ENCODE measurements at regions not wholly inside any gene's neighbourhood (a gene's known extent, or its start where the extent isn't known, plus 50 kb on each side); places are given as distances from the start of the nearest gene placed in this dataset.

- H3K27ac ChIP-seq (ENCODE audit: low read depth, low read length) = no peak overlapping the region
- no peaks in the 10 kb centered on the region for H3K36me3 Mint-ChIP-seq
- no peaks in the 10 kb centered on the region for H3K27me3 Mint-ChIP-seq
- ChIA-PET POLR2A (no interaction called here), CTCF (no interaction called here)
- no peak overlapping the region for H3K4me3 Mint-ChIP-seq
- no peaks in the 10 kb centered on the region for H3K9me3 ChIP-seq (ENCODE audit: low read length)
- no peaks in the 10 kb centered on the region for H3K4me1 Mint-ChIP-seq
- H3K27ac Mint-ChIP-seq = no peak overlapping the region
- no peak overlapping the region for H3K4me3 ChIP-seq (ENCODE audit: low read length)
- no peak for DNase-seq
- H3K4me1 ChIP-seq (ENCODE audit: insufficient read depth, low read length) = no peaks in the 10 kb centered on the region
- no peaks in the 10 kb centered on the region for H3K36me3 ChIP-seq (ENCODE audit: insufficient read depth, low read length)
- H3K9me3 Mint-ChIP-seq = peaks cover 0 to 13% (median 0%) of the 10 kb centered on the region in 5 donors
- no peaks in the 10 kb centered on the region for H3K27me3 ChIP-seq (ENCODE audit: insufficient read depth, low read length, poor library complexity, severe bottlenecking)
These were observed 607.1 kb downstream of the SLITRK6 start for GRCh38 chr13:85191996-85192718.

GRCh38 chr13:85186356-85187045 lies 612.7 kb downstream of the SLITRK6 start:
- H3K9me3 ChIP-seq (ENCODE audit: low read length) = no peaks in the 10 kb centered on the region
- Mint-ChIP-seq H3K4me3 (no peak overlapping the region), H3K9me3 (peaks cover 0 to 23% (median 1%) of the 10 kb centered on the region in 5 donors), H3K27ac (no peak overlapping the region), H3K27me3 (no peaks in the 10 kb centered on the region), H3K36me3 (no peaks in the 10 kb centered on the region), H3K4me1 (no peaks in the 10 kb centered on the region)
- H3K27ac ChIP-seq (ENCODE audit: low read depth, low read length) = no peak overlapping the region
- no peak overlapping the region for H3K4me3 ChIP-seq (ENCODE audit: low read length)
- H3K27me3 ChIP-seq (ENCODE audit: insufficient read depth, low read length, poor library complexity, severe bottlenecking) = no peaks in the 10 kb centered on the region
- no peak for DNase-seq
- H3K36me3 ChIP-seq (ENCODE audit: insufficient read depth, low read length) = no peaks in the 10 kb centered on the region
- CTCF ChIA-PET = no interaction called here
- POLR2A ChIA-PET = no interaction called here
- no peaks in the 10 kb centered on the region for H3K4me1 ChIP-seq (ENCODE audit: insufficient read depth, low read length)

GRCh38 chr13:85174291-85174690 lies 624.9 kb downstream of the SLITRK6 start:
- Mint-ChIP-seq H3K27ac (no peak overlapping the region), H3K4me3 (no peak overlapping the region), H3K36me3 (no peaks in the 10 kb centered on the region), H3K27me3 (no peaks in the 10 kb centered on the region), H3K9me3 (peaks cover 2 to 15% (median 7%) of the 10 kb centered on the region in 5 donors), H3K4me1 (no peaks in the 10 kb centered on the region)
- Histone ChIP-seq H3K27me3 (ENCODE audit: insufficient read depth, low read length, poor library complexity, severe bottlenecking) (no peaks in the 10 kb centered on the region), H3K4me3 (ENCODE audit: low read length) (no peak overlapping the region), H3K9me3 (ENCODE audit: low read length) (no peaks in the 10 kb centered on the region), H3K27ac (ENCODE audit: low read depth, low read length) (no peak overlapping the region), H3K4me1 (ENCODE audit: insufficient read depth, low read length) (no peaks in the 10 kb centered on the region), H3K36me3 (ENCODE audit: insufficient read depth, low read length) (no peaks in the 10 kb centered on the region)
- ChIA-PET CTCF (no interaction called here), POLR2A (no interaction called here)
- no peak for DNase-seq

GRCh38 chr13:85170372-85170771 lies 628.8 kb downstream of the SLITRK6 start:
- POLR2A ChIA-PET = no interaction called here
- no peaks in the 10 kb centered on the region for H3K4me1 Mint-ChIP-seq
- CTCF ChIA-PET = no interaction called here

GRCh38 chr13:85166891-85167290 lies 632.3 kb downstream of the SLITRK6 start:
- Mint-ChIP-seq H3K27me3 (no peaks in the 10 kb centered on the region), H3K4me1 (no peaks in the 10 kb centered on the region), H3K27ac (no peak overlapping the region), H3K36me3 (no peaks in the 10 kb centered on the region), H3K9me3 (peaks cover 0 to 26% (median 2%) of the 10 kb centered on the region in 5 donors), H3K4me3 (no peak overlapping the region)
- POLR2A ChIA-PET = no interaction called here
- CTCF ChIA-PET = no interaction called here
- H3K36me3 ChIP-seq (ENCODE audit: insufficient read depth, low read length) = no peaks in the 10 kb centered on the region
- no peaks in the 10 kb centered on the region for H3K27me3 ChIP-seq (ENCODE audit: insufficient read depth, low read length, poor library complexity, severe bottlenecking)
- H3K27ac ChIP-seq (ENCODE audit: low read depth, low read length) = no peak overlapping the region
- no peak overlapping the region for H3K4me3 ChIP-seq (ENCODE audit: low read length)
- no peaks in the 10 kb centered on the region for H3K9me3 ChIP-seq (ENCODE audit: low read length)
- H3K4me1 ChIP-seq (ENCODE audit: insufficient read depth, low read length) = no peaks in the 10 kb centered on the region
- no peak for DNase-seq

More at GRCh38 chr13:85170372-85170771, 628.8 kb downstream of the SLITRK6 start:
- Histone ChIP-seq H3K9me3 (ENCODE audit: low read length) (no peaks in the 10 kb centered on the region), H3K27ac (ENCODE audit: low read depth, low read length) (no peak overlapping the region), H3K36me3 (ENCODE audit: insufficient read depth, low read length) (no peaks in the 10 kb centered on the region), H3K4me1 (ENCODE audit: insufficient read depth, low read length) (no peaks in the 10 kb centered on the region), H3K27me3 (ENCODE audit: insufficient read depth, low read length, poor library complexity, severe bottlenecking) (no peaks in the 10 kb centered on the region), H3K4me3 (ENCODE audit: low read length) (no peak overlapping the region)
- no peak overlapping the region for H3K4me3 Mint-ChIP-seq
- DNase-seq = no peak
- H3K27me3 Mint-ChIP-seq = no peaks in the 10 kb centered on the region
- H3K9me3 Mint-ChIP-seq = peaks cover 0 to 19% (median 2%) of the 10 kb centered on the region in 5 donors
- no peaks in the 10 kb centered on the region for H3K36me3 Mint-ChIP-seq
- H3K27ac Mint-ChIP-seq = no peak overlapping the region

GRCh38 chr13:85163063-85163462 lies 636.2 kb downstream of the SLITRK6 start:
- DNase-seq = no peak
- peaks cover 0 to 23% (median 2%) of the 10 kb centered on the region in 5 donors for H3K9me3 Mint-ChIP-seq

GRCh38 chr13:85148009-85148408 lies 651.2 kb downstream of the SLITRK6 start:
- no peaks in the 10 kb centered on the region for H3K9me3 ChIP-seq (ENCODE audit: low read length)
- H3K27ac ChIP-seq (ENCODE audit: low read depth, low read length) = no peak overlapping the region
- H3K4me3 Mint-ChIP-seq = no peak overlapping the region
- H3K27me3 Mint-ChIP-seq = no peaks in the 10 kb centered on the region
- ChIA-PET POLR2A (no interaction called here), CTCF (no interaction called here)
- no peaks in the 10 kb centered on the region for H3K27me3 ChIP-seq (ENCODE audit: insufficient read depth, low read length, poor library complexity, severe bottlenecking)
- no peaks in the 10 kb centered on the region for H3K36me3 ChIP-seq (ENCODE audit: insufficient read depth, low read length)
- H3K36me3 Mint-ChIP-seq = no peaks in the 10 kb centered on the region
- no peaks in the 10 kb centered on the region for H3K4me1 Mint-ChIP-seq
- H3K9me3 Mint-ChIP-seq = peaks cover 0 to 16% (median under 1%) of the 10 kb centered on the region in 5 donors
- no peak overlapping the region for H3K4me3 ChIP-seq (ENCODE audit: low read length)
- H3K27ac Mint-ChIP-seq = no peak overlapping the region
- DNase-seq = no peak
- H3K4me1 ChIP-seq (ENCODE audit: insufficient read depth, low read length) = no peaks in the 10 kb centered on the region

More at GRCh38 chr13:85163063-85163462, 636.2 kb downstream of the SLITRK6 start:
- Histone ChIP-seq H3K4me3 (ENCODE audit: low read length) (no peak overlapping the region), H3K27ac (ENCODE audit: low read depth, low read length) (no peak overlapping the region), H3K36me3 (ENCODE audit: insufficient read depth, low read length) (no peaks in the 10 kb centered on the region), H3K27me3 (ENCODE audit: insufficient read depth, low read length, poor library complexity, severe bottlenecking) (no peaks in the 10 kb centered on the region), H3K4me1 (ENCODE audit: insufficient read depth, low read length) (no peaks in the 10 kb centered on the region), H3K9me3 (ENCODE audit: low read length) (no peaks in the 10 kb centered on the region)
- ChIA-PET POLR2A (no interaction called here), CTCF (no interaction called here)
- H3K4me3 Mint-ChIP-seq = no peak overlapping the region
- no peaks in the 10 kb centered on the region for H3K36me3 Mint-ChIP-seq
- no peak overlapping the region for H3K27ac Mint-ChIP-seq
- H3K27me3 Mint-ChIP-seq = no peaks in the 10 kb centered on the region
- H3K4me1 Mint-ChIP-seq = no peaks in the 10 kb centered on the region

- Histone ChIP-seq H3K27me3 (ENCODE audit: insufficient read depth, low read length, poor library complexity, severe bottlenecking) (no peaks in the 10 kb centered on the region), H3K4me3 (ENCODE audit: low read length) (no peak overlapping the region), H3K4me1 (ENCODE audit: insufficient read depth, low read length) (no peaks in the 10 kb centered on the region), H3K36me3 (ENCODE audit: insufficient read depth, low read length) (no peaks in the 10 kb centered on the region), H3K27ac (ENCODE audit: low read depth, low read length) (no peak overlapping the region), H3K9me3 (ENCODE audit: low read length) (no peaks in the 10 kb centered on the region)
- POLR2A ChIA-PET = no interaction called here
- DNase-seq = no peak
- Mint-ChIP-seq H3K4me1 (no peaks in the 10 kb centered on the region), H3K9me3 (peaks cover 0 to 6% (median 0%) of the 10 kb centered on the region in 5 donors), H3K4me3 (no peak overlapping the region), H3K27me3 (no peaks in the 10 kb centered on the region), H3K36me3 (no peaks in the 10 kb centered on the region), H3K27ac (no peak overlapping the region)
- CTCF ChIA-PET = no interaction called here
These were observed 656.8 kb downstream of the SLITRK6 start for GRCh38 chr13:85142351-85142927.
